ENCODE measurements at regions not wholly inside any gene's neighbourhood (a gene's known extent, or its start where the extent isn't known, plus 50 kb on each side); places are given as distances from the start of the nearest gene placed in this dataset.

- Mint-ChIP-seq H3K27ac (no peak overlapping the region), H3K9me3 (peaks cover 10 to 16% of the 10 kb centered on the region in 2 experiments), H3K4me3 (no peak overlapping the region), H3K36me3 (ENCODE audit: insufficient read depth in 1 of 3, low read depth in 3 of 3) (peaks cover 0 to 17% (median 4%) of the 10 kb centered on the region in 3 experiments; a peak in 5 of 7 replicates), H3K27me3 (ENCODE audit: low read depth) (no peaks in the 10 kb centered on the region), H3K4me1 (no peaks in the 10 kb centered on the region)
- Histone ChIP-seq H4K20me1 (ENCODE audit: control insufficient read depth, insufficient read depth, insufficient read length) (no peaks in the 10 kb centered on the region), H2BK20ac (ENCODE audit: low read depth, low read length, poor library complexity, severe bottlenecking) (no peak overlapping the region), H2BK15ac (ENCODE audit: low read depth, low read length) (no peak overlapping the region), H2AFZ (ENCODE audit: low read length) (no peak overlapping the region), H3K18ac (ENCODE audit: insufficient read length, low read depth, low read length) (no peak overlapping the region), H3K79me2 (ENCODE audit: insufficient read depth, low read length) (no peaks in the 10 kb centered on the region), H3K4me1 (ENCODE audit: insufficient read depth, low read length) (no peaks in the 10 kb centered on the region), H4K91ac (ENCODE audit: insufficient read length, low read depth, low read length) (no peak overlapping the region), H3K23me2 (ENCODE audit: insufficient read length, low read depth, low read length, poor library complexity, severe bottlenecking) (no peaks in the 10 kb centered on the region), H2BK5ac (ENCODE audit: insufficient read length, low read length) (no peak overlapping the region), H4K8ac (replicated peaks; ENCODE audit: insufficient read length, low read depth, low read length) (no peak overlapping the region), H3K9me3 (ENCODE audit: control insufficient read depth, low read depth, low read length) (no peaks in the 10 kb centered on the region), H3K56ac (ENCODE audit: insufficient read length, low read depth, low read length) (no peak overlapping the region), H3T11ph (ENCODE audit: low read length) (no peak overlapping the region), H2BK12ac (ENCODE audit: insufficient read length, low read depth, low read length) (no peak overlapping the region), H3K14ac (ENCODE audit: insufficient read depth, low read length) (no peak overlapping the region), H3K4me2 (ENCODE audit: insufficient read depth, insufficient read length, low read length) (no peak overlapping the region), H3K27ac (ENCODE audit: insufficient read length, low read depth, low read length) (no peak overlapping the region), H3K4ac (ENCODE audit: low read depth, low read length) (no peak overlapping the region), H4K5ac (ENCODE audit: insufficient read length, low read depth, low read length) (no peak overlapping the region), H2AK5ac (ENCODE audit: insufficient read length, low read length) (no peak overlapping the region), H3K23ac (ENCODE audit: insufficient read length, low read depth, low read length) (no peak overlapping the region), H3K9ac (ENCODE audit: extremely low read depth, insufficient read length, low read length) (no peak overlapping the region), H2BK120ac (ENCODE audit: low read depth, low read length, poor library complexity, severe bottlenecking) (no peak overlapping the region), H3K27me3 (ENCODE audit: insufficient read depth, low read length) (no peaks in the 10 kb centered on the region), H3K79me1 (ENCODE audit: insufficient read depth, low read depth, low read length, poor library complexity, severe bottlenecking) (no peaks in the 10 kb centered on the region)
- no CpG with 5 or more reads among the region's 2 CpGs for WGBS (ENCODE audit: extremely low coverage, insufficient read length, low lambda C conversion rate)
- no peak for TF ChIP-seq CTCF (conservative IDR thresholded peaks at IDR 0.05)
- no peak for DNase-seq
These were observed 501.8 kb downstream of the ZPLD1 start for GRCh38 chr3:102936511-102937045.
